H1 (cell line): ENCODE measurements at regions not wholly inside any gene's neighbourhood (a gene's known extent, or its start where the extent isn't known, plus 50 kb on each side); places are given as distances from the start of the nearest gene placed in this dataset.

Experiments
- CTCF ChIA-PET: fragments of 300-600 bp; sonication (Branson Sonifier 250); formaldehyde crosslinking; loops from one replicate; lab custom pipeline; 2021; ENCODE audit not compliant: partially characterized antibody; lab: Charles Lee
- POLR2A ChIA-PET: fragments of 300-600 bp; sonication (Branson Sonifier 250); formaldehyde crosslinking; loops from one replicate; lab custom pipeline; 2021; ENCODE audit warnings: inconsistent platforms; ENCODE audit not compliant: partially characterized antibody; lab: Charles Lee
- DNase-seq, 2 experiments: peaks; one replicate each; pipeline versions ENCODE4 v3.0.0 to v3.0.0-alpha.2; 2010 to 2022; ENCODE audit warnings: low spot score in 2 of 2, low read depth in 1 of 2, mixed read lengths in 1 of 2
- FAIRE-seq: peaks from 2 replicates; lab custom pipeline; 2011; peaks lifted over from hg19 to GRCh38; lab: Jason Lieb, UNC
- H2AFZ ChIP-seq: 2 replicates; pipeline ENCODE4 v1.8.1; 2012; ENCODE audit warnings: low read length, inconsistent platforms
- H2AK5ac ChIP-seq: 2 replicates; pipeline ENCODE4 v1.6.1; 2013; ENCODE audit warnings: low read depth, low read length
- H2BK120ac ChIP-seq: replicated peaks from 2 replicates; pipeline ENCODE3; 2013; ENCODE audit warnings: low read depth, low read length, inconsistent platforms
- H2BK12ac ChIP-seq: 2 replicates; pipeline ENCODE4 v1.6.1; 2013; ENCODE audit warnings: low read depth, low read length
- H2BK15ac ChIP-seq: 2 replicates; pipeline ENCODE4 v1.6.1; 2013; ENCODE audit warnings: low read length
- H2BK20ac ChIP-seq: 2 replicates; pipeline ENCODE4 v1.6.1; 2013; ENCODE audit warnings: low read length
- H2BK5ac ChIP-seq: 2 replicates; pipeline ENCODE4 v1.6.1; 2013; ENCODE audit warnings: low read depth, low read length
- H3K14ac ChIP-seq: 2 replicates; pipeline ENCODE4 v1.6.1; 2013; ENCODE audit warnings: inconsistent platforms; ENCODE audit not compliant: insufficient read length
- H3K18ac ChIP-seq: 2 replicates; pipeline ENCODE4 v1.6.1; 2013; ENCODE audit warnings: low read length; ENCODE audit errors: extremely low read depth
- H3K23ac ChIP-seq: 2 replicates; pipeline ENCODE4 v1.6.1; 2013; ENCODE audit warnings: inconsistent platforms; ENCODE audit not compliant: insufficient read length
- H3K23me2 ChIP-seq: 2 replicates; pipeline ENCODE4 v1.6.1; 2013; ENCODE audit warnings: low read depth, low read length
- H3K27ac ChIP-seq: 2 replicates; pipeline ENCODE4 v1.6.1; 2011; ENCODE audit warnings: low read depth, low read length, inconsistent platforms
- H3K27me3 ChIP-seq, 4 experiments: replicated peaks in 1 of 4; 1 replicate in 1 of 4; 2 replicates in 3 of 4; pipeline versions ENCODE4 v1.6.1 to v1.8.1; 2011 to 2013; ENCODE audit warnings: low read length in 3 of 4, mild to moderate bottlenecking in 3 of 4, inconsistent platforms in 2 of 4, mixed read lengths in 2 of 4, moderate library complexity in 1 of 4; ENCODE audit not compliant: control insufficient read depth in 3 of 4, insufficient read depth in 3 of 4; ENCODE audit errors: extremely low read depth in 1 of 4
- H3K36me3 ChIP-seq, 4 experiments: 2 replicates each; pipeline versions ENCODE4 v1.6.1 to v1.8.1; 2011 to 2013; ENCODE audit warnings: mild to moderate bottlenecking in 4 of 4, low read length in 3 of 4, moderate library complexity in 2 of 4, control low read depth in 1 of 4, inconsistent platforms in 1 of 4; ENCODE audit not compliant: insufficient read depth in 4 of 4, control insufficient read depth in 2 of 4
- H3K4ac ChIP-seq: replicated peaks from 2 replicates; pipeline ENCODE3; 2013; ENCODE audit warnings: low read length, low read depth, mixed read lengths, inconsistent platforms; ENCODE audit not compliant: insufficient read length
- H3K4me1 ChIP-seq, 4 experiments: replicated peaks in 1 of 4; 1 replicate in 1 of 4; 2 replicates in 3 of 4; pipeline versions ENCODE4 v1.6.1 to v1.8.1; 2011 to 2013; ENCODE audit warnings: low read length in 3 of 4, inconsistent platforms in 2 of 4, mixed read lengths in 1 of 4; ENCODE audit not compliant: insufficient read depth in 4 of 4, control insufficient read depth in 3 of 4
- H3K4me2 ChIP-seq, 2 experiments: 2 replicates each; pipeline versions ENCODE4 v1.6.1 to v1.8.1; 2011 to 2013; ENCODE audit warnings: low read depth in 2 of 2, low read length in 2 of 2, control low read depth in 1 of 2, inconsistent platforms in 1 of 2, mild to moderate bottlenecking in 1 of 2; ENCODE audit not compliant: insufficient read depth in 1 of 2
- H3K4me3 ChIP-seq, 4 experiments: fragments of 200-600, 300-600 bp in 1 of 4; sonication (generic), shearing (Covaris generic), sonication (Bioruptor Twin) in 1 of 4; 2 replicates each; pipeline versions ENCODE4 v1.5.1 to v1.8.1; 2011 to 2016; ENCODE audit warnings: low read length in 4 of 4, low read depth in 3 of 4, control low read depth in 2 of 4, inconsistent platforms in 2 of 4, mild to moderate bottlenecking in 2 of 4, mixed read lengths in 1 of 4, moderate library complexity in 1 of 4; ENCODE audit not compliant: insufficient read depth in 2 of 4; ENCODE audit errors: extremely low read depth in 1 of 4
- H3K56ac ChIP-seq: replicated peaks from 2 replicates; pipeline ENCODE3; 2013; ENCODE audit warnings: low read depth, mild to moderate bottlenecking, mixed read lengths, low read length, inconsistent platforms; ENCODE audit not compliant: insufficient read length
- H3K79me1 ChIP-seq: 2 replicates; pipeline ENCODE4 v1.6.1; 2013; ENCODE audit warnings: low read depth, low read length, control low read depth
- H3K79me2 ChIP-seq, 2 experiments: 2 replicates each; pipeline versions ENCODE4 v1.6.1 to v1.8.1; 2012 to 2013; ENCODE audit warnings: low read length in 2 of 2, mild to moderate bottlenecking in 2 of 2, inconsistent platforms in 1 of 2; ENCODE audit not compliant: insufficient read depth in 2 of 2, control insufficient read depth in 1 of 2
- H3K9ac ChIP-seq, 4 experiments: replicated peaks in 1 of 4; 1 replicate in 1 of 4; 2 replicates in 3 of 4; pipeline versions ENCODE4 v1.6.1 to v1.8.1; 2011 to 2013; ENCODE audit warnings: low read depth in 3 of 4, low read length in 3 of 4, control low read depth in 2 of 4, mild to moderate bottlenecking in 2 of 4, moderate library complexity in 2 of 4, inconsistent platforms in 1 of 4; ENCODE audit errors: extremely low read depth in 1 of 4
- H3K9me3 ChIP-seq, 2 experiments: 2 replicates each; pipeline versions ENCODE4 v1.6.1 to v1.8.1; 2012 to 2013; ENCODE audit warnings: mild to moderate bottlenecking in 2 of 2, moderate library complexity in 2 of 2, control low read depth in 1 of 2, inconsistent platforms in 1 of 2, low read depth in 1 of 2, low read length in 1 of 2, mixed read lengths in 1 of 2; ENCODE audit not compliant: insufficient read depth in 2 of 2
- H4K20me1 ChIP-seq, 2 experiments: replicated peaks in 1 of 2; 2 replicates each; pipeline versions ENCODE3 to v1.8.1; 2011 to 2013; ENCODE audit warnings: inconsistent platforms in 2 of 2, low read length in 2 of 2, mild to moderate bottlenecking in 1 of 2; ENCODE audit not compliant: insufficient read depth in 2 of 2, control insufficient read depth in 1 of 2
- H4K5ac ChIP-seq: 2 replicates; pipeline ENCODE4 v1.6.1; 2013; ENCODE audit warnings: low read length, low read depth, mixed read lengths, inconsistent platforms; ENCODE audit not compliant: insufficient read length
- H4K8ac ChIP-seq: 2 replicates; pipeline ENCODE4 v1.8.0; 2013; ENCODE audit warnings: mild to moderate bottlenecking, moderate library complexity, low read length, inconsistent platforms; ENCODE audit not compliant: insufficient read depth; ENCODE audit errors: extremely low read depth
- H4K91ac ChIP-seq: replicated peaks from 2 replicates; pipeline ENCODE3; 2013; ENCODE audit warnings: low read length, mixed read lengths, inconsistent platforms; ENCODE audit not compliant: insufficient read length
- ASH2L ChIP-seq: fragments of 200-600, 300-600 bp; sonication (generic); IDR thresholded peaks from one replicate; pipeline ENCODE4 v1.7.1; 2017; ENCODE audit warnings: low read length
- BRCA1 ChIP-seq: IDR thresholded peaks from 2 replicates; pipeline ENCODE4 v1.6.1; 2012; ENCODE audit warnings: low read depth, low read length, improper control_type of control experiment
- JUN ChIP-seq: IDR thresholded peaks from 2 replicates; pipeline ENCODE4 v1.6.1; 2011; ENCODE audit warnings: low read depth, mild to moderate bottlenecking, improper control_type of control experiment, low read length
- KDM5A ChIP-seq: fragments of 200-600 bp; IDR thresholded peaks from 2 replicates; pipeline ENCODE4 v1.7.1; 2012; ENCODE audit warnings: mild to moderate bottlenecking, low read length, inconsistent platforms, mixed read lengths
- MAFK ChIP-seq: IDR thresholded peaks from 2 replicates; pipeline ENCODE4 v1.6.1; 2012; ENCODE audit warnings: low read depth, mild to moderate bottlenecking, improper control_type of control experiment, low read length
- RBBP5 ChIP-seq: IDR thresholded peaks from 2 replicates; pipeline ENCODE4 v1.7.1; 2012; ENCODE audit warnings: low read depth, mild to moderate bottlenecking, inconsistent platforms, low read length, moderate library complexity, borderline replicate concordance
- RNF2 ChIP-seq: fragments of 200-900, 300-1000 bp; sonication (generic); IDR thresholded peaks from 2 replicates; pipeline ENCODE4 v1.7.1; 2016; ENCODE audit warnings: borderline replicate concordance, low read depth, mild to moderate bottlenecking, antibody characterized with exemption, low read length; ENCODE audit not compliant: poor library complexity, severe bottlenecking; ENCODE audit errors: missing control alignments
- SIN3A ChIP-seq, 2 experiments: IDR thresholded peaks in 1 of 2; conservative IDR thresholded peaks in 1 of 2; 2 replicates each; pipeline ENCODE4 v1.6.1; 2011 to 2012; ENCODE audit warnings: low read length in 2 of 2, improper control_type of control experiment in 1 of 2, low read depth in 1 of 2, mild to moderate bottlenecking in 1 of 2
- SUZ12 ChIP-seq: fragments of 200-600 bp; sonication (generic); IDR thresholded peaks from 2 replicates; pipeline ENCODE4 v1.6.1; 2012; ENCODE audit warnings: mild to moderate bottlenecking, inconsistent platforms, low read length, moderate library complexity, mixed read lengths
- TAF7 ChIP-seq: optimal IDR thresholded peaks from 2 replicates; pipeline ENCODE3; 2011; ENCODE audit warnings: low read depth, mild to moderate bottlenecking, inconsistent platforms, low read length, moderate library complexity, borderline replicate concordance
- TCF12 ChIP-seq: IDR thresholded peaks from 2 replicates; pipeline ENCODE4 v1.6.1; 2011; ENCODE audit warnings: low read depth, mild to moderate bottlenecking, low read length
- ZNF274 ChIP-seq: IDR thresholded peaks from 2 replicates; pipeline ENCODE4 v1.7.0; 2012; ENCODE audit warnings: low read length, borderline replicate concordance; ENCODE audit errors: extremely low read depth
- WGBS, 2 experiments: shearing (Covaris generic) in 1 of 2; methylation state at CpG; one replicate each; pipeline versions ENCODE4 v1.1.6 to v1.1.7; 2013 to 2015; ENCODE audit warnings: low lambda C conversion rate in 2 of 2, mixed read lengths in 2 of 2, inconsistent platforms in 1 of 2, low coverage in 1 of 2, missing lambda C conversion rate in 1 of 2; ENCODE audit not compliant: insufficient replicate concordance in 2 of 2, insufficient coverage in 1 of 2, insufficient read length in 1 of 2; ENCODE audit errors: extremely low coverage in 1 of 2, missing lambda C conversion rate in 1 of 2; 5-methylcytosine and 5-hydroxymethylcytosine counted together

- no peak overlapping the region for H3K14ac ChIP-seq
- peaks cover 0 to 4% (median 1%) of the 10 kb centered on the region in 4 experiments; a peak in 3 of 7 replicates for H3K4me1 ChIP-seq
- CTCF ChIA-PET = interaction anchor here (2.0 kb wide), 1 partner anchor 12 kb away, joined by 6 read pairs; no protein-coding TSS in a partner anchor
- TF ChIP-seq BRCA1 (no peak), ASH2L (no peak), TCF12 (no peak), TAF7 (no peak), SIN3A (conservative IDR thresholded peaks at IDR 0.05 in 1 of 2, IDR thresholded peaks at IDR 0.05 in 1 of 2; ENCODE audit: low read depth in 1 of 2, low read length in 2 of 2) (no peak), ZNF274 (no peak), KDM5A (no peak), SUZ12 (no peak), MAFK (no peak), RNF2 (no peak), JUN (no peak), RBBP5 (no peak)
These were observed 313.4 kb downstream of the LPIN1 start for GRCh38 chr2:12059616-12060441.

More at GRCh38 chr2:12059616-12060441, 313.4 kb downstream of the LPIN1 start:
- no peaks in the 10 kb centered on the region for H3K79me1 ChIP-seq
- H3K4me3 ChIP-seq = no peak overlapping the region
- no peak overlapping the region for H4K91ac ChIP-seq
- H3K27ac ChIP-seq = no peak overlapping the region
- H3K18ac ChIP-seq = no peak overlapping the region
- H3K27me3 ChIP-seq = no peaks in the 10 kb centered on the region
- H3K56ac ChIP-seq = no peak overlapping the region
- no peak overlapping the region for H3K9ac ChIP-seq
- H3K23ac ChIP-seq = no peak overlapping the region
- no peaks in the 10 kb centered on the region for H3K36me3 ChIP-seq
- H3K4me2 ChIP-seq = no peak overlapping the region
- H4K20me1 ChIP-seq = no peaks in the 10 kb centered on the region
- H3K4ac ChIP-seq = no peak overlapping the region
- no peaks in the 10 kb centered on the region for H3K9me3 ChIP-seq
- no peak overlapping the region for H2BK15ac ChIP-seq
- H2AK5ac ChIP-seq = no peak overlapping the region
- H4K8ac ChIP-seq = no peak overlapping the region
- no peak for DNase-seq
- H3K23me2 ChIP-seq = no peaks in the 10 kb centered on the region
- H2BK20ac ChIP-seq = no peak overlapping the region
- no peaks in the 10 kb centered on the region for H3K79me2 ChIP-seq
- WGBS, 2 experiments = 87% methylated on average over 2 of the region's 2 CpGs; no CpG with 5 or more reads in 1 of the 2 experiments
- no peak overlapping the region for H2BK12ac ChIP-seq
- no peak overlapping the region for H2BK120ac ChIP-seq
- H2AFZ ChIP-seq = no peak overlapping the region
- FAIRE-seq = no peak
- POLR2A ChIA-PET = interaction anchor here (0.6 kb wide), 1 partner anchor 14 kb away, joined by 3 read pairs; no protein-coding TSS in a partner anchor
- no peak overlapping the region for H4K5ac ChIP-seq
- H2BK5ac ChIP-seq = no peak overlapping the region
